ENCODE measurements at regions not wholly inside any gene's neighbourhood (a gene's known extent, or its start where the extent isn't known, plus 50 kb on each side); places are given as distances from the start of the nearest gene placed in this dataset.
"Not testable (repeated sequence)": the region's sequence is repeated elsewhere in the genome, so short reads cannot be mapped to it uniquely, and the experiment has no call there.

- not testable (repeated sequence) for TF ChIP-seq MAZ (IDR thresholded peaks at IDR 0.05; ENCODE audit: borderline replicate concordance, low read depth, low read length); CTCF (conservative IDR thresholded peaks at IDR 0.05; ENCODE audit: low read depth, low read length); RAD21 (IDR thresholded peaks at IDR 0.05; ENCODE audit: low read length); FOS (IDR thresholded peaks at IDR 0.05; ENCODE audit: low read depth, low read length); BHLHE40 (IDR thresholded peaks at IDR 0.05; ENCODE audit: low read depth, low read length); POLR2A (IDR thresholded peaks at IDR 0.05; ENCODE audit: low read depth, low read length); MXI1 (IDR thresholded peaks at IDR 0.05; ENCODE audit: borderline replicate concordance, low read depth, low read length); RCOR1 (IDR thresholded peaks at IDR 0.05; ENCODE audit: insufficient replicate concordance, low read length); RFX5 (IDR thresholded peaks at IDR 0.05; ENCODE audit: low read depth, low read length)
These were observed 152.3 kb downstream of the BCL2L11 start for GRCh38 chr2:111273007-111273406.
